NCI-H2196 treated with DMSO at 0.1 percent for 48 hours (cell line): ENCODE measurements at regions not wholly inside any gene's neighbourhood (a gene's known extent, or its start where the extent isn't known, plus 50 kb on each side); places are given as distances from the start of the nearest gene placed in this dataset.
"Not testable (repeated sequence)": the region's sequence is repeated elsewhere in the genome, so short reads cannot be mapped to it uniquely, and the experiment has no call there.

ENCODE experiments used
- DNase-seq: peaks from one replicate; lab custom pipeline; 2025; ENCODE audit not compliant: unreplicated experiment; lab: John Stamatoyannopoulos, UW

DNA sequence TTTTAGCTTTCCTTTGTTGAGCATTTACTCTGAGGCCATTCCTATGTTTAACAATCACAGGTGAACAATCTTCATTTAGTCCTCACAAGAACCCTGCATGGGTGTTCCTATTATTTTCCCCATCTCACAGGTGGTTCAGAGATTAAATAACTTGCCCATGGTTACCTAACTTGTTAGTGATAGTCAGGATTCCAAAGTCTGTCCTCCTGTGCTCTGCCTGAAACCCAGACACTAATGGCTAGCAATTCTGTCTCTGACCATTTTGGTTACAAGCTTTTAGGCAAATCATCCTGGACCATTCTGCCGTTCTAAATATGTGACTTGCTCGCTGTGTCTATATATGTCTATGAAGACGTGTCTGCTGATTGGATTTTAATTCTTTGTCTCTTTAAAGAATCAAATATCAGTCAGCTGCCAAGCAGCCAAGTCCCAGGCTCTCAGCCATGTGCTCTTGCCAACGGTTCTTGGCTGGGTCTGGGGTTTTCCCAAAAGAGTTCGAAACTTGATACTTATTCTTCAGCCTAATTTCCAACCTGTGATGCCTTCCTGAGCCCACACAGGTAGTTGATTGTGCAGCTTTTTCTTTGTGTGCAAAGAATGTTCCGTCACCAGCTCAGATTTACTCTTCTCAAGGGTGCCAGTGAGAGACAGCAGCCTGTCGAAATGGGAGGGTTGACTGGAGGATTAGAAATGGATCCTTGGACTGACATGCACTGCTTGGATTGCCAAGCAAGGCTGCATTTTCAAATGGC lies 121.7 kb downstream of the NREP start:
- DNase-seq, result peak; percentile 70

DNA sequence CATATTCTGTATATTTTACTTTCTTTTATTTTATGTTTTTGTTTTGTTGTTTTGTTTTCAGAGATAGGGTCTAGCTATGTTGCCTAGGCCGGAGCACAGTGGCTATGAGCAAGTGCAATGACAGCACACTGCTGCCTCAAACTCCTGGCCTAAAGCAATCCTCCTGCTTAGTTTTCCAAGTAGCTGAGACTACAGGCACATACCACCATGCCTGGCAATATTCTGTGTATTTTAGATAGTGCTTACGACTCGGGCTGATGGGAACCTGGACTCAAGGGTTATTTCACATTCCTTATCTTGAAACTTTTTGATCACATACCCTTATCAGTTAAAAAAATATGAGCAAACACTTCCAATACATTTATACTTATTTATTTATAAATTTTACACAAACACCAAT lies 119.0 kb upstream of the STARD4 start:
- no peak for DNase-seq

DNA sequence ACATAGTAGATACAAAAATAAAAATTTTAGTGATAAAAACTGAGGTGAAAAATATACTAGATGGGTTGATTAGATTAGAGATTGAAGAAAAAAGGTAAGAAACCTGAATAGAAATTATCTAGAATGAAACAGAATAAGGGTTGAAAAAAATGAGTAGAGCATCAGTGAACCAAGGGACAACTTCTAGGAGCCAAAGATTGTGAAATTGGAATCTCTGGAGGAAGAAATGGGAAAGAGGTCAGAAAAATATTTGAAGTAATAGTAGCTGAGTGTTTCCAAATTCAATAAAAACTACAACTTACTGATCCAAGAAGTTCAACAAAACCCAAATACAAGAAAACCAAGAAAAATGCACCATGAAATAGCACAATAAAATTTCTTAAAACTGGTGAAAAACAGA lies 116.6 kb upstream of the STARD4 start:
- DNase-seq, result no peak

DNA sequence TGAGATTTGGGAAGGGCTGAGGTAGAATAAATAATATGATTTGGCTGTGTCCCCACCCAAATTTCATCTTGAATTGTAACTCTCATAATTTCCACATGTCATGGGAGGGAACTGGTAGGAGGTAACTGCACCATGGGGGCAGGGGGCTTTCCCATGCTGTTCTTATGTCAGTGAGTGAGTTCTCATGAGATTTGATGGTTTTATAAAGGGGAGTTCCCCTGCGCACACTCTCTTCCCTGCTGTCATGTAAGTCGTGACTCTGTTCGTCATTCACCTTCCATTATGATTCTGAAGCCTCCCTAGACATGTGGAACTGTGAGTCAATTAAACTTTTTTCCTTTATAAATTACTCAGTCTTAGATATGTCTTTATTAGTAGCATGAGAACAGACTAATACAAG lies 115.5 kb upstream of the STARD4 start:
- no peak for DNase-seq

DNA sequence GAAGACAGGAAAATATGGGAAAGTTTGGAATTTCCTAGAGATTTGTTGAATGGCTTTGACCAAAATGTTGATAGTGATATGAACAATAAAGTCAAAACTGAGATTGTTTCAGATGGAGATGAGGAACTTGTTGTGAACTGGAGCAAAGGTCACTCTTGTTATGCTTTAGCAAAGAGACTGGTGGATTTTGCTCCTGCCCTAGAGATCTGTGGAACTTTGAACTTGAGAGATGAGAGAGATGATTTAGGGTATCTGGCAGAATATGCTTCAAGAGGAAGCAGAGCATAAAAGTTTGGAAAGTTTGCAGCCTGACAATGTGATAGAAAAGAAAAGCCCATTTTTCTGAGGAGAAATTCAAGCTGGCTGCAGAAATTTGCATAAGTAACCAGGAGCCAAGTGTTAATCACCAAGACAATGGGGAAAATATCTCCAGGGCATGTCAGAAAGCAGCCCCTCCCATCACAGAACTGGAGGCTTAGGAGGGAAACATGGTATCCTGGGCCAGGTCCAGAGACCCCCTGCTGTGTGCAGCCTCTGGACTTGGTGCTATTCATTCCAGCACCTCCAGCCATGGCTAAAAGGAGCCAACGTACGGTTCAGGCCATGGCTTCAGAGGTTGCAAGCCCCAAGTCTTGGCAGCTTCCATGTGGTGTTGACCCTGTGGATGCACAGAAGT lies 114.3 kb upstream of the STARD4 start:
- DNase-seq, result no peak

DNA sequence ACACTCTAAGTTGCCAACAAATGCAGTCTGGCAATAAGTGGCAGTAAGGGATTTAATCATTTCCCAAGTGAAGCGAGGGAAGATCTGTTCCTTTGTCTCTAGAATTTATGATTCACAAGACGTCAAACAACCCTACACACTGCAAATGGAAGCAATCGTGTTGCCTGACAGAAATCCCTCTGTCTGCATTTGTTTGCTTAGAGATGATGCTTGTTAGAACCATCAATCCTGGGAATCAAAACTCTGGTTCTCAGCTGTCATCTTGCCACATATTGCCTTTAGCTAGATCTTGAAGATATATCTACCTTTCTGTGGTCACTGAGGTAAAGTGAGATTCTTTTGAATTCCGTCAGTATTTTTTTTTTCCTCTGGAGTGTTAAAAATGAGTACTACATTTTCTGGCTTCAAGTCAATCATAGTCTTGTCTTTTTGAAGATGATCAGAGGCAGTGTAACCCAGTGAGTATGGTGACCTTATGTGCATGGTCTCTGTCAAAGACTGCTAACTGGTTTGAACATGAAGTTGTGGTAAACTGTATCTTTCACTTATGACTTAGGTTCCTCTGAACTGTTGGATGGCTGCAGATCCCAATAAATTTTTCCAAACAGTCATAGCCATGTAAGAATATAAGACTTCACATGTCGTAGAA lies 106.4 kb upstream of the STARD4 start:
- DNase-seq, result no peak

DNA sequence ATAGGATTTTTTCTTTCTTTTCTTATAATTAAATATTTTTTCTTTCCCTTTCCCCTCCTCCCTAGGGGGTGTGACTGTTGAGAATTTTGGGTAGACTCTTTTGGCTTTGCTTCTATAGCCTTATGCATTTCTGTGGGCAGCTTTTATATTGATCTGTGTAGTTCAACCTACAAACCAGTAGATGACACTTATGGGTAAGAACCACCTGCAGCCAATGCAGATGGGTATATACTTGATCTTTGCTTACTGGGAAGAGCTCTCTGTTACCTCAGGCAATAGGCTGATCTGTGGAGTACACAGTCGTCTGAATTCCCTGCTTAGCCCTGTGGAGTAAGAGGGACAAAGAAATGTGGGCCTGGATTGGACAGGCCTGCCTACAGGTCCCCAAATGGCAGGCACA lies 102.7 kb upstream of the STARD4 start:
- no peak for DNase-seq

DNA sequence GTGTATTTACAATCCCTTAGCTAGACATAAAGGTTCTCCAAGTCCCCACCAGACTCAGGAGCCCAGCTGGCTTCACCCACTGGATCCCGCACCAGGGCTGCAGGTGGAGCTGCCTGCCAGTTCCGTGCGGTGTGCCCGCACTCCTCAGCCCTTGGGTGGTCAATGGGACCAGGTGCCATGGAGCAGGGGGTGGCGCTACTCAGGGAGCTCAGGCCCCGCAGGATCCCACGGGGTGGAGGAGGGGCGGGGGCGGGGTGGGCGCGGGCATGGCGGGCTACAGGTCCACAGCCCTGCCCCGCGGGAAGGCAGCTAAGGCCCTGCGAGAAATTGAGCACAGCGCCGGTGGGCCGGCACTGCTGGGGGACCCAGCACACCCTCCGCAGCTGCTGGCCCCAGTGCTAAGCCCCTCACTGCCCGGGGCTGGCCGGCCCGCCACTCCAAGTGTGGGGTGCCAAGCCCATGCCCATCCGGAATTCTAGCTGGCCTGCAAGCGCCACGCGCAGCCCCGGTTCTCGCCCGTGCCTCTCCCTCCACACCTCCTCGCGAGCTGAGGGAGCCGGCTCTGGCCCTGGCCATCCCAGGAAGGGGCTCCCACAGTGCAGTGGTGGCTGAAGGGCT lies 99.8 kb upstream of the STARD4 start:
- DNase-seq, result not testable (repeated sequence)

DNA sequence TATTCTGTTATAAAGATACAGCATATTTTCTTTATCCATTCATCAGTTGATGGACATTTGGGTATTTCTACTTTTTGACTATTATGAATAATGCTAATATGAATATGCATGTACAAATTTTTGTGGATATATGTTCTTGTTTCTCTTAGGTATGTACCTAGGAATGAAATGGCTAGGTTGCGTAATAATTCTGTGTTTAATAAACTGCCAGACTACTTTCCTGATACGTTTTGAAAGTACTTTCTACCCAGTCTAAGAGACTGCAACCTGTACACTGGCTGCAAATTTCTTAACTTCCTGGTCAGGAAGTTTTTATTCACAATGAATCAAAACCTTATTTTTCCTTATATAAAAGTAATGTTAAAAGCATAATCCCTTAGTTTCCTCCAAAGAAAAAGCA lies 93.9 kb upstream of the STARD4 start:
- DNase-seq, result no peak

DNA sequence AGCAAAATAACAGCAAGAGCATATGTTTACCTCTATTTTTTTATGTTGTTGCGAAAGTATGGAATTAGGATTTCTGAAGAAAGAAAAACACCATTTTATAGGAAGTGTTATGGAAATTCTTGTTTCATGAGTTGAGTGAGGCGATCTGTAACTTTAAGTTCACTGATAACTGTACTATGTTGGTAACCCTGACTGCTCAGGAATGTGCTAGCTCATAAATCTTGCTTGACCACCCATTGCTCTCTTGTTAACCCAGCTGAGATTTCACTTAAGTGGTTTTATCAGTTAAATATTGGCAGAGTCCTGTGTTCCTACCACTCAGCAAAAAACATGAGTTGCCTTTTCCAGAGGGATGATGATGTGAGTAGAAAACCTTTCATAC lies 91.1 kb upstream of the STARD4 start:
- DNase-seq, result no peak

DNA sequence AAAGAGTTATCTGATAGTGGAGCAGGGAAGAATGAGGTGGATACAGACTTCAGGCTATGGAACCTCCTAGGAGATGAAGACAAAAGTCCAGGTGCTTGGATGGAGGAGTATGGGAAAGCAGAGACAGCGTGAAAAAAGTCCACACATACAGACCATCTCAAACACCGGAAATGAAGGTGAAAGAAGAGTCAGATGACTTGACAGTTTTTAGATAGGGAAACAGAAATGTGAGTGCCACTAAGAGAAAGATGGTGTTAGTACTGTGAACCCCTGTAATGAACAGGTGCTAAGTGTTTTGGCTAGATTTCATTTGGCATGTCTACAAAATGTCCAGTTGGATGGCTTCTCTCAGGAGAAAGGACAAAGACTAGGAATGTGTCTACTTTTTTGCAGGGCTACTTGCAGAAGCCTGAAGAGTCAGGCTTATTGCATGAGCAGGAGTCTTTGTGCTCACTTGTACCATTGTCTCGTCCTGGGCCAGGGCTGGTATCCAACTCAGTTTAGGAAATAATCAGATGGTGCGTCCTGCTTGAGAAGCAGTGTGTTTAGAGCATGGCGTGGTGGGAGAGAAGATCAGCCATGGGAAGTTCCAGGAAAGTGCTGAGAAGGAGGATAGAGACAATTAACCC lies 90.6 kb upstream of the STARD4 start:
- no peak for DNase-seq

DNA sequence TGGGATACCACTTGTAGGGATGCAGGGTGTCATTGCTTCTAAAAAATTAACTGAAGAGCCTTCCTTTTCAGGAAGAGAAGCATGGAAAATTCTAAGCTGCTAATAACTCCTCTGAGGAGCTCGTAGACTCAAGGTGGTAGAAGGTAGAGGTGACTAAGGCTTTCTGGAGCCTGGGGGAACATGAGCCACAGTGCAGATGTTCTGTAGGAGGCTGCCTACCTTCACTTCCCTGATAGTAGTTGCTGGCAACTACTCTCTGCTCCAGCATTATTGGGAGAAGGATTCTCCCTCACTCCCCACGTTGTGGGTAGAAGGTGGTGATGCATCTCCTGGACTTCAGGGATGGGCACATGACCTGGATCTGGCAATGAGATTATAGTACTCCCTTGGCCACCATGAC lies 86.7 kb upstream of the STARD4 start:
- no peak for DNase-seq

DNA sequence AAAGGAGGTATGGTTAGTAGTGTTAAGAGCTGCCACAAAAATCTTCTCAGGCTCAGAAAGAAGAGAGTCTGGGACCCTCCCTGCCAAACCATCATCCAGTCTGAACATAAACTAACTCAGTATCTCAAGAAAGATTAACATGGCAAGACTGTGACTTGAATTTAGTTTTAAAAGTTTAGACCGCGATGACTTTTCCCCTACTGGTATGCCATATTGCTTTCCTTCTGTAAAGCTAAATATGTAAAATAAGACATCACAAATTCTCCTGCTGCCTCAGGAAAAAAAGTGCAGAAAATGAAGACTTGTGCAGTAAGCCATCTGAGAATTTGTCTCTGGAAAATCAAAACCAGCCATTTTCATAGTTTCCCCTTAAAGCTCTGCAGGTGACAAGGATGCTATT lies 85.2 kb upstream of the STARD4 start:
- DNase-seq, result no peak

DNA sequence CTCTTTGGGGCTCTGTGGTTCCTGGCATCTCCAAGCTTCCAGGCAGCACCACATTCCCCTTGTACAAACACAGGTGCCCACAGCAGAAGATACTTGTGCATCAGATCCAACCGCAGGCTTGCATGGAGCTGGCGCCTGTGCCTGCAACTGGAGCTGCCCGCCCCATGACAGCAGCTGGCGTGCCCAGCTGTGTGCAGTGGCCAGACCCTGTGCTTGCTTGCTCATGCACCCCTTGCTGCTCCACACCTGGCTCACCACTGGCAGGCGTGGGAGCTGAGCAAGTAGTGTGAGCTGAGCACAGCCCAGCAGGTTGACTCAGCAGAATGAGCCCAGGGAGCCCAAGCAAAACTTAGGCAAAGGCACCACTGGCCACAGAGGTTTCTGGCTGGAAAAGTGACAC lies 84.4 kb upstream of the STARD4 start:
- DNase-seq, result no peak

DNA sequence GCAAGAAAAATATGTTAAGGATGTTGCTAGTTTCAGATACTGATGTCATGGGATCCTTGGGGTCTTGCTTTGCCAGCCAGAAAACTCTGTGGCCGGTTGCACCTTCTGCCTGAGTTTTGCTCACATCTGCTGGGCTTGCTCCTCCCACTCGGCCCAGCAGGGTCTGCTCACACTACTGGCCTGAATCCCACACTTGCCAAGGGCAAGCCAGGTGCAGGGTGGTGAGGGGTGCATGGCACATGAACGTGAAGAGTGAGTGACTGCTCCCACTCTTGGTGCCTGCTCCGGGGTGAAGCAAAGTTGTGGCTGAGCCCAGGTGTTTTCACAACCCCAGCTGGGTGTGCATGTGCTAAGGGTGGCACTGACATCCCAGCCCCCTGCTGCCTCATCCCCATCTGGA lies 83.1 kb upstream of the STARD4 start:
- no peak for DNase-seq

DNA sequence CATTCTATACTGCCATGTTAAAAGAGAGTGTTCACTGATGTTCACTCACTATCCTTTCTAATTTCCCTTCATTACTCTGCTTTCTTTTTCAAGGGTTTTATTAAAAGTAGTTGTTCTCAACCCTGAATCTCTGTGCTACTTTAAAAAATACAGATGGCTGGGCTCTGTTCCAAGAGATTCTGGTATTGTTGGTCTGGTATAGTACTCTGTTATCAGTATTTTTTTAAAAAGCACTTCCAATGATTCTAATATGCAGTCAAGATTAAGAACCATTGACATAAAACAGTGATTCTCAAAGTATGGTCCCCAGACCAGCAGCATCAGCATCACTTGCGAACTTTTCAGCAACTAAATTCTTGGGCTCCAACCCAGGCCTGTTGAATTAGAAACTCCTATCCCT lies 77.0 kb upstream of the STARD4 start:
- no peak for DNase-seq

DNA sequence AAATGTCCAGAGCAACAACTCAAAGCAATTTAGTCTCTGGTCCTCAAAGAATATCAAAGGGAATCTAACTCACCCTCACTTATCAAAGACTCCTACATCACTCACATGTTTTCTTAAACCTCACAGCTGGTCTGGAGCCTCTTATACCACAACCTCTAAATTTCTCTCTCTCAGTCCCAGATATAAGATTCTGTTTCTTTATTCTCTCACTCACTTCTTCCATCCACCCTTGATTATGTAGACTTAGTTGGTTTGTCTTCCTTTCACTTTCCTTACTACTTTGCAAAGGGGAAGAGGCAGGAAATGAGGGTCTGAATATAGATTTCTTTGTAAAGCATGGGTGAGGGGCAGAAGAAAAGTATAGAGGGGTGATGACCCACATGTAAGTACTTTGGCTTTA lies 75.4 kb upstream of the STARD4 start:
- DNase-seq, result no peak

DNA sequence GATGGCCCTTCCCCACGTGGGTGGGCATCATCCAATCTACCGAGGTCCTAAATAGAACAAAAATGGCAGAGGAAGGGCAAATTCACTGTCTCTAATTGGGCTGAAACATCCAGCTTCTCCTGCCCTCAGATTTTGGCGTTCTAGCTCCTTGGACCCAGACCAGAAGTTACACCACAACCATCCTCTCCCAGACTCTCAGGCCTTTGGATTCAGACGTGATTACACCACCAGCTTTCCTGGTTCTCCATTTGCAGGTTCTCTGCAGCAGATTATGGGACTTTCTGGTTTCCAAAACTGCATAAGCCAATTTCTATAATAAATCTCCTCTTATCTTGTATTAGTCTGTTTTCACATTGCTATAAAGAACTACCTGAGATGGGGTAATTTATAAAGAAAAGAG lies 73.6 kb upstream of the STARD4 start:
- no peak for DNase-seq

DNA sequence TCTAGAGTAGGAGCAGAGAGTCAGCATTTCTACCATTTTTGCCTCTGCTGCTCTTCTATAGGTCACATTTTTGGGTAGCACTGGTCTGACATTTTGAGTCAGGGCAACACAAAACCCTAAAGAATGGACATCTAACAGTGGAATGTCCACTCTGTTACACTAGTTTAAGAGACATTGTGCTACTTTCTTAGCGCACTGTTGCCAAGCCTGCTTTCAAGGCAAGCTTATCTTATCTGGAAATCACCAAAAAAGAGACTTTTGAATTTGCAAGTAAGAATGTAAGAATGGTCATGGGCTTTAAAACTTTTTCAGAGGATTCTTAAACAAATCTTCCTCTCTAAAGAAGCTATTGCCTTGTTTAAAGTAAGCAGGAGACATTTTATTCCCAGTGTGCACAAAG lies 73.0 kb upstream of the STARD4 start:
- DNase-seq, result no peak

DNA sequence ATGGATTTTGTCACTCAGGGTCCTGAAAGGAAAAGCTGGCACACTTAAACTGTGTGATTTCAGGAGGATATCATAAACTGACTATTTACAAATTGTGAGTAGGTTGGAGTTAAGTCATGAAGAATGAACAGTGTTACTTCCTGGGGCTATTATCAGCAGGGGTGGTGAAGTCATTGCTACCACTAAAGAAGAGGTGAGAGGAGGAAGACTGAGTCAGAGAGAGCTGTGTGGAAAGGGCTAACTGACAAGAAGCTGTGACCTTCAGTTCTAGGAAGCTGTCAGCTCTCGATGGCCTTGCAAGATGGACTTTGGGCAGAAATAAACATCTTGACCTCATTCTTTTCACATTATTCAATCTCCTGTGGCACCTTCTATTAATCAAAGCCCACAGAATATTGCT lies 72.3 kb upstream of the STARD4 start:
- DNase-seq, result no peak

DNA sequence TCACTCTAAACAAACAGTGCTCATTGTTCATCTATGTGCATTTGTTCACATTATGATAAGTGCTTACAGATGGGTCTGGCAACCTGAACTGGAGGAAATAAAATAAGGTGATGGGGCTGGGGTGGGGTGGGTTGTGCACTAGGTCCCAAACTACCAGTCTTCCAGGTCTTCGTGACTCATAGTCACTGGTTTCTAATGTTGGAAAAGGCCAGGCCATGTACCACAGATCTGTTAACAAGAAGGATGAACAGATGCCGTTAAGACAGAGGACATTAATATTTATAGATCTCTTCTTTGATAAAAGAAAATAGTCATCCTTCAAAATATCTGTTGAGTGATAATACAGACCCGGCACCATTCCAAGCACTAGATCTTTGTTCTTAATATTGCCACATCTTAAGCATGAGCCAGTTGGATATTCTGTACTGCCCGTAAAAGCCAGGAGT lies 71.4 kb upstream of the STARD4 start:
- no peak for DNase-seq
